ENCODE measurements at regions not wholly inside any gene's neighbourhood (a gene's known extent, or its start where the extent isn't known, plus 50 kb on each side); places are given as distances from the start of the nearest gene placed in this dataset.

DNA sequence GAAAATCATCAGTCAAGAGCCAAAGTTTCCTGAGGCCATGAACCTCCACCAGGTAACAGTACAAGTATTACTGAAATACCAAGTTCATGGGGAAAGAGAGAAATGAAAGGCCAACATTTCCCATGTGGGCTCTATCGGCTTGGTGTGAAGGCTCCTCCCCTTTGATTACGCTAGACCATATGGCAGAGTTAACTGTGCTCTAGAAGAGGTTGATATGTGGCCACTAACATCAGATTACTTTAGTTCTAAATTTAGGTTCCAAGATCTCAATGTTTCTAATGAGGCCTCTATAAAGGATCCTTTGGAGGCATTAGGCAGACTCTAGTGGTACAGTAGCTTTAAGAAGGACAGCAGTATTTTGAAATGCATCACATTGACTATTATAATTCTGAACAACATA is 127.1 kb downstream of the SEMA6D start:
- Histone ChIP-seq H3K23ac (ENCODE audit: insufficient read length) (no peak overlapping the region), H2BK20ac (ENCODE audit: low read length) (no peak overlapping the region), H4K20me1 (replicated peaks in 1 of 2; ENCODE audit: control insufficient read depth in 1 of 2, insufficient read depth in 2 of 2, low read length in 2 of 2) (no peaks in the 10 kb centered on the region), H3K36me3 (ENCODE audit: control insufficient read depth in 2 of 4, insufficient read depth in 4 of 4, low read length in 3 of 4) (no peaks in the 10 kb centered on the region), H3K4me3 (ENCODE audit: extremely low read depth in 1 of 4, insufficient read depth in 2 of 4, low read depth in 3 of 4, low read length in 4 of 4) (no peak overlapping the region), H3K79me2 (ENCODE audit: control insufficient read depth in 1 of 2, insufficient read depth in 2 of 2, low read length in 2 of 2) (no peaks in the 10 kb centered on the region), H2BK15ac (ENCODE audit: low read length) (no peak overlapping the region), H4K5ac (ENCODE audit: insufficient read length, low read depth, low read length) (no peak overlapping the region), H3K27ac (ENCODE audit: low read depth, low read length) (no peak overlapping the region), H4K91ac (replicated peaks; ENCODE audit: insufficient read length, low read length) (no peak overlapping the region), H3K79me1 (ENCODE audit: low read depth, low read length) (no peaks in the 10 kb centered on the region), H3K23me2 (ENCODE audit: low read depth, low read length) (no peaks in the 10 kb centered on the region), H3K27me3 (replicated peaks in 1 of 4; ENCODE audit: control insufficient read depth in 3 of 4, extremely low read depth in 1 of 4, insufficient read depth in 3 of 4, low read length in 3 of 4) (no peaks in the 10 kb centered on the region), H3K4ac (replicated peaks; ENCODE audit: insufficient read length, low read depth, low read length) (no peak overlapping the region), H3K56ac (replicated peaks; ENCODE audit: insufficient read length, low read depth, low read length) (no peak overlapping the region), H2AK5ac (ENCODE audit: low read depth, low read length) (no peak overlapping the region), H3K14ac (ENCODE audit: insufficient read length) (no peak overlapping the region), H3K9me3 (ENCODE audit: insufficient read depth in 2 of 2, low read depth in 1 of 2, low read length in 1 of 2) (no peaks in the 10 kb centered on the region), H2BK12ac (ENCODE audit: low read depth, low read length) (no peak overlapping the region), H3K4me2 (ENCODE audit: insufficient read depth in 1 of 2, low read depth in 2 of 2, low read length in 2 of 2) (no peak overlapping the region), H3K9ac (replicated peaks in 1 of 4; ENCODE audit: extremely low read depth in 1 of 4, low read depth in 3 of 4, low read length in 3 of 4) (no peak overlapping the region), H2AFZ (ENCODE audit: low read length) (no peak overlapping the region), H3K4me1 (replicated peaks in 1 of 4; ENCODE audit: control insufficient read depth in 3 of 4, insufficient read depth in 4 of 4, low read length in 3 of 4) (no peaks in the 10 kb centered on the region), H4K8ac (ENCODE audit: extremely low read depth, insufficient read depth, low read length) (no peak overlapping the region), H3K18ac (ENCODE audit: extremely low read depth, low read length) (no peak overlapping the region), H2BK120ac (replicated peaks; ENCODE audit: low read depth, low read length) (no peak overlapping the region), H2BK5ac (ENCODE audit: low read depth, low read length) (no peak overlapping the region)
- CTCF ChIA-PET (ENCODE audit: partially characterized antibody) = interaction anchor here (0.6 to 1.4 kb wide), 3 partner anchors 12 to 144 kb away, joined by 3 read pairs; no protein-coding TSS in a partner anchor
- DNase-seq (ENCODE audit: low read depth in 1 of 2, low spot score in 2 of 2) = no peak
- POLR2A ChIA-PET (ENCODE audit: partially characterized antibody) = no interaction called here
- no peak for FAIRE-seq
- WGBS, 2 experiments (ENCODE audit: extremely low coverage in 1 of 2, insufficient coverage in 1 of 2, insufficient read length in 1 of 2, insufficient replicate concordance in 2 of 2, low coverage in 1 of 2, low lambda C conversion rate in 2 of 2, missing lambda C conversion rate in 1 of 2) = 96% methylated on average over 2 of the region's 2 CpGs; no CpG with 5 or more reads in 1 of the 2 experiments
- no peak for TF ChIP-seq CREB1 (IDR thresholded peaks at IDR 0.05)
- no peak for TF ChIP-seq CBX5 (IDR thresholded peaks at IDR 0.05; ENCODE audit: low read depth, low read length)
- TF ChIP-seq CBX8 (IDR thresholded peaks at IDR 0.05; ENCODE audit: borderline replicate concordance, low read depth, low read length) = no peak
- no peak for TF ChIP-seq TCF12 (IDR thresholded peaks at IDR 0.05; ENCODE audit: low read depth, low read length)
- no peak for TF ChIP-seq FOSL1 (IDR thresholded peaks at IDR 0.05; ENCODE audit: insufficient read depth, low read depth, low read length)
